Hematopoietic multipotent progenitor cell (in vitro differentiated cells): ENCODE measurements at regions not wholly inside any gene's neighbourhood (a gene's known extent, or its start where the extent isn't known, plus 50 kb on each side); places are given as distances from the start of the nearest gene placed in this dataset.

Experiments used
- DNase-seq, 3 donors: peaks; one replicate each; pipeline ENCODE4 v3.0.0-alpha.2; 2011 to 2015; ENCODE audit warnings: low read depth in 2 of 3, low spot score in 2 of 3

DNA sequence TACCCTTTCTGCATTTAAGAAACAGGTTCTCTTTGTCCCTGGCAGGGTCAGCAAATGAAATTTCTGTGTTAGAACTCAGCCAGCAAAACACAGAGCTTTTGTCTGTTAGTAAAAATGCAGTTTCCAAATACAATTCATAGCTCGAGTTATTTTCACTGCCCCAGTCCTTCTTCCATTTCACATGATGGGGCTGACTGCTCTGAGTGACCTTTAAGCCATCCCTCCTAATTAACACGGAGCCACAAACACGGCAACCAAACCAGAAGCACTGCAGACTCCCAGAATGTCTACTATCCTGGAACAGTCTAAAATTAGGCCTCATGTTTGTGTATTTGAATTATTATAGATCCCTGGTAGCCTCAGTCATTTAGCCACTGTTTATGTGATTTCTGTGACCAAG, 99.1 kb upstream of the RGS4 start:
- no peak for DNase-seq

- DNase-seq = no peak
These were observed 102.5 kb upstream of the RGS4 start for GRCh38 chr1:162966613-162967012.

- DNase-seq = no peak
These were observed 103.9 kb upstream of the CCDC190 start for GRCh38 chr1:162964901-162965300.

- DNase-seq = no peak
These were observed 95.9 kb upstream of the CCDC190 start for GRCh38 chr1:162956922-162957321.

DNA sequence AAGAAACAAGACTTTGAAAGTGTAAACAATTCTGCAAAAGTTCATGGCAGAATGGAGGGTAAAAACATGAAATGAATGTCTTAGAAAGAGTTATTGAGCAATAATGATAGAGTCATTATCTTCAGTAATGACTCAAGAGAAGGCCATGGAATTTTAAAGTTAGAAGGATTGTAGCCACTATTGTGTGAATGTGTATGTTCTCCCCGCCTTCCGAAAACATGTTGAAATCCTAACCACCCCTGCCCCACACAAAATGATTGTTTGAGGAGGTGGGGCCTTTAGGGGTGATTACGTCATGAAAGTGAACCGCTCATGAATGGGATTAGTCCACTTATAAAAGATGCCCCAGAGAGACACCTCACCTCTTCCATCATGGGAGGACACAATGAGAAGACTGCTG, 93.8 kb upstream of the CCDC190 start:
- no peak for DNase-seq

DNA sequence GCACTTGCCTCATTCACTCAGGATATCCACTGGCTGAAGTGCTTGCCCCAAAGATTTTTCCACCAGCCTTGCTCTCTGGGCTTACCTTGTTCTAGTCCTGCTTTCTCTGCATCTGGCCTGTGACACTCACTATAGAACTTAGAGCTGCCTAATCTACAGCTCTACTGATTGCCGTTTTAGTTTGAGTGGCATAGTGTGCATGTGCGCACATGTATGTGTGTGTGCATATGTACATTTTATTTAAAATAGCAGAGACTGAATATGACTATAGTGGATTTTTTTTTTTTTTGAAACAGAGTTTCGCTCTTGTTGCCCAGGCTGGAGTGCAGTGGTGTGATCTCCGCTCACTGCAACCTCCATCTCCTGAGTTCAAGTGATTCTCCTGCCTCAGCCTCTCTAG, 92.0 kb upstream of the CCDC190 start:
- DNase-seq = no peak

- DNase-seq = no peak
These were observed 90.8 kb upstream of the CCDC190 start for GRCh38 chr1:162951553-162952315.

GRCh38 chr1:162950187-162950586, 89.2 kb upstream of the CCDC190 start:
- no peak for DNase-seq

- DNase-seq = no peak
These were observed 85.7 kb upstream of the CCDC190 start for GRCh38 chr1:162946701-162947100.

DNA sequence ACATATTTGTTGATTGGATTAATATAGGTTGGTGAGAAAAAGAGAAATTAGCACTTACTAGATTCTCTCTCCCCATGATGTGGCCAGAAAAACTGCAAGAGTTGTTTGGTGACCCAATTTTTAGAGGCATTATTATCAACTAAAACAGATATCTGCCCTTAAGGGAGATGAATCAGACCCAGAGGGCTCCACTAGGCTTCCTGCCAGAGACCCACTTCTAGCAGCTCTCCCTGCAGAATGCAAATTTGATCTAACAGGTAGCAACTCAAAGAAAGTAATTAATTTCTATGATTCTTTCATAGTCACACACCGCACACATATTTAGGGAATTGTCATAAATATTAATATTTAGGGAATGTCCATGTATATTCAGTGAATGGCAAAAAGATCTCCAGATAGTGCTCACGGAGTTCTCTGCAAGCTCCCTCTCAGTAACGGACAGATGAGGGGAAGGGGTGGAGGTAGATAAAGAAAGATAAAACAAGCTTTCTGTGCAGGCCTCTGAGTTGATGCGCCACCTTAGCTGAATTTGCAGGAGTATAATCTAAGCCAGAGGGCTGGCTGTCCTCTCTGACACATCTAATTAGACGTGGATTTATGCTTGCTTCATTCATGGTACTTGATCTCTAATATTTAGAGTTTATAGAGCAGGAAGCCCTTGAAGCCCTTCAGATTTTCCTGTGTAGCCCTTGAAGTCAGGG, 84.1 kb upstream of the CCDC190 start:
- no peak for DNase-seq

GRCh38 chr1:162943622-162944021, 82.6 kb upstream of the CCDC190 start:
- DNase-seq = no peak

DNA sequence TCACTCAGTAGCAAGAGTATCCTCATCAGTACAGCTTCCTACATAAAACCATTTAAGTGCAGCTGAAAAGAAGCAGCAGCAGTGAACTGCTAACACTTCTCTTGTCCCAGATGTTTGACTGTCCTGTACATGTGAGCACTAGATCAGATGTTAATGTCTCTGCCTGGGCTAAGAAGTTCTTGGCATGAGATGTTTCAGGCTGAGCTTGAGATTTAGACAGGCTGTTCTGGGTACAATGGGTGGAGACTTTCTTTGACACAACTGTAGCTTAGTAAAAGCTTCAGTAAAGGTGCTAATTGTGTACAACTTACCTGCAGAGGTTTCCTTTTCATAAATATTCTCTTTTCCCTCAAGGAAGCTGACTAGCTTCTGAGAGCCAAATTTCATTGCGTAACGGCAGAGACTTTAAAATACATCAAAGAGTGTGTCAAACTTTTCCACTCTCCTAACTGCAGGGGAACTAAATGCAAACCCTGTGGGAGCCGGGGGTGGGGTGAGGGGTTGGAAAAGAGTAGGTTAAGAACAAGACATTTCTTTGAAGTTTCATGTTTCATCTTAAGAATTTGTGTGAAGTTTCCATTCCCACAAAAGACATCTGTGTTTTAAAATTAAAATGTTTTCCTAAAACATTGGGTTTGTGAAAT, 82.1 kb upstream of the CCDC190 start:
- DNase-seq = no peak

DNA sequence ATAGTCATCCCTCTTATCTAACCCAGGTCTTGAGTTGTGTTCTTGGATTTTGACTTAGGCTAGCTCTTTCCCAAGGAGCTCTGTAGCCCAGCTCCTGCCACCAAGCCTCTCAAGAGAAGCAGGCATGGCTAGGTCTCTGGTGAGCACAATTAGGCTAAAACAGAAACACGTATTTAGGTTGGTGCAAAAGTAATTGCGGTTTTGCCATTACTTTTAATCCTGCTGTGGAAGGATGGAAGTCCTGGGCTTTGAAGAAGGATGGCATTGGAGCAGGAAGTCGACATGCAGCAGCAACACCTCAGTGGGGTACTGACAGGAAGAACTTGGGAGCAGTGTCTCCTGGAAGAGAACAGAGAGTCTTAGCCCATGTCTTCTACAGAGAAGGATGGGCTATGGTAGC, 80.0 kb upstream of the CCDC190 start:
- DNase-seq = no peak

DNA sequence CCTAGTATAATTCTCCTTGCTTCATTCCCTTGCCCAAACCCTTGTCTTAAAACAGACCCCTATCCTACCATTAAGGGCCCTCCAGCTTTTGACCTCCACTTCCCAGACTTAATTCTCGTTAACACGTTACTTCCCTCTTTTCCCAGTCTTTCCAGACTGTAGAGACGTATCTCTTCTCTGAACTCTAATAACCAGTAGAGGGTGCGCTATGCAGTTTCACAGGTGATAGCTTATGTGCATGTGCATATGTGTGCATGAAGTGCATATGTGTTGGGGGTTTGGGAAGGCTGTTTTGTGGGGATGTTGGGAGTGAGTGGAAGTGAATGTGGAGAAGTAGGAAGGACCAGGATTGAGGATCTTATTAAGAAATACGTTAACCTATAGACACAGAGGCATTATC, 78.1 kb upstream of the CCDC190 start:
- no peak for DNase-seq

DNA sequence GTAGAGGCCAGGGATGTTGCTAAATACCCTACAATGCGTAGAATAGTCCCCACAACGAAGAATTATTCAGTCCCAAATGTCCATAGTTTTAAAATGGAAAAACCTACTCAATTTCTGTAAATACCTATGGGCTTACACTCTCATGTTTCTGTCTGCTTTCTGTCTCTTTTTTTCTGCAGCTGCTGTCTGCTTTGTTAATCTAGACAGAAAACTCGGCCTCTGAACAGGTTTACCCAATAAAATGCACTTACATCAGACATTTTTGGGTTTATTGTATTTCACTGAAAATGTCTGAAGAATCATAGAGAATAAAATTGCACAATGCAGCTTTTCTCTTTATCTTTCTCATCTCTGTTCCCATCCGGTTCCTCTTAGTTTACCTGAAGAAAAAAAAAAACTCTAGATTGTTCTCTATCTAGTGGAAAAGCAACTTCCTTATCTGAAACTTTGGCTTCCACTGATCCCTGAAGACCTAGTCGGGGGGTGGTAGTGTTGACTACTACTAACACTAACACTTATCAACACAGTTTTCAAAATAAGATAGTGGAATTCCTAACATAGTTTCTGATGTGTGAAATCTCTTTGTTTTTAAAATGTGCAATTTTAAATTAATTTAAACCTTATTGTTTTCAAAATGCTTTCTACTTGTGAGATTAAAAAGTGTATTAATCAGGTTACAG, 76.9 kb upstream of the CCDC190 start:
- DNase-seq = no peak

DNA sequence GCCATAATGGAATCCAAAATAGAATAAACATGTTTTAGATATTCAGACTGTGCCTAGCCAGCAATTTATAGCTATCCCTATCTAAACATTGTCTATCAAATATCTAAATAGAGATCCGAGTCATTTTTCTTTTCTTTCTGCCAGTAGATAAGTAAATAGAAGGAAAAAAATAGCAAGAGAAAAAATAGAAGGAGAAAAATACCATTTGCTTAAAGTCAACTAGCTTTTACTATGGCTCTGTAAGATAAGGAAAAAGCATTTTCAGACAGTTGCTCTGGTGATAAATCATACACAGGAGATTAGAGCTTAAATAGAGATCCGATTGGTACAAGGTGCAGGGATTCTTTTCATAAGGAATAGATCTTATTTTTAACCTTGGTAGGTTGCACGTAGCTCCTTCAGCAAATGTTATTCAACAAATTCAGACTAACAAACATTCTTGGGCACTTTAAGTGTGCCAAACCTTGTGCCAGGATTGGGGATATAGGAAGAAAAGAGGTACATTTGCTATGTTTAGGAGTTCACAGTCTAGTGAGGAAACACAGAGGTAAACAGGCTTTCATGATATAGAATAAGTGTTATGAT, 70.1 kb upstream of the CCDC190 start:
- DNase-seq = no peak

GRCh38 chr1:162930532-162930931, 69.6 kb upstream of the CCDC190 start:
- DNase-seq = no peak

DNA sequence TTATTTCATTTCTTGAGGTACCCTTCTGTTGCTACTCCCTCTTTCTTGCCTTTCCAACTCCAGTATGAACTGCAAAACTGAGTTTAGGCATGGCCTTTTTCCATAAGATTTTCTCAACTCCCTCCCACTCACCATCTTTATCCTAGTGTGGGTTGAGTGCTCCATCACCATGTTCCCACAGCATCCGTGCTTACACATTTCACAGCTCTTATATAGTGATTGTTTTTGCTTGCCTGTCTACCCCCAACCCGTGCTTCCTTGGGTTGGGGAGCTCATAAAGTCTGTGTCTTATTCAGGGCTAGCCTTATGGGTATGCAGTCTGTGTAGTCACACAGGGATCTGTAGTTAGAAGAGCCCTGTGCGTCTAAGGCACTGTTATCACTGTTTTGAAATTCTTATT, 68.2 kb upstream of the CCDC190 start:
- DNase-seq = no peak

DNA sequence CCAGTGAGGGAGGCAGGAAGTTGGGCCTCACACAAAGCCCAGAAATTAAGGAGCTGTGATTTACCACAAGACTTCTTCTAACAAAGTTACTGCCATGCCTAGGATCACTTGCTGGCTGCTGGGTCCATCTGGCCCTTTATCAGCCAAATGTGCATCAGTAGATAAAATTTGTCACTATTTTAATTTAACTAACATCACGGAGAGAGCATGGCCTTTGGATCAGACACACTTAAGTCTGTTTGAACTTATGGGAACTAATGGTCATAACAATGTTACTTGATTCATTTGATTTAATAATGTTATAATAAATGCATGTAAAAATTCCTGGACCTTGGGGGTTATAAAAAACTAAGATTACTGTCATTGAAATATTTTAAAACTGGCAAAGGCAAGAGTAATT, 67.2 kb upstream of the CCDC190 start:
- no peak for DNase-seq

DNA sequence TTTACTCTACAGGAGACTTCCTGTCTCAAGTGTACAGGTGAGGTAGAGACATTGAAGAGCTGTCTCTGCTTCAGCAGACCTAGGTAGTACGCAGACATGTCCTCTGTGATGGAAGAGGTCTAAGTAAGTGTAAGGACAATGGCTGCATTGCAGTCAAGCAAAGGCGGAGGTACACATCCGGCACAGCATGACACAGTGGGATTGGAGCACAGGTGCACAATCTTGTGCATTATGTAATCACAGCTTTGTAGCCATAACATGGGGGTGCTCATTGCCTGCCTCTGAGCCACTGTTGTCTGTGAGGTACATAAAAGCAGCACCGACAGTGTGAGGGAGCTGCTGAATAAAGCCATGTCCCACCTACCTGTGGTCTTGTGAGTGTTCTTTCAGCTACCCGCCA, 66.4 kb upstream of the CCDC190 start:
- DNase-seq = no peak

DNA sequence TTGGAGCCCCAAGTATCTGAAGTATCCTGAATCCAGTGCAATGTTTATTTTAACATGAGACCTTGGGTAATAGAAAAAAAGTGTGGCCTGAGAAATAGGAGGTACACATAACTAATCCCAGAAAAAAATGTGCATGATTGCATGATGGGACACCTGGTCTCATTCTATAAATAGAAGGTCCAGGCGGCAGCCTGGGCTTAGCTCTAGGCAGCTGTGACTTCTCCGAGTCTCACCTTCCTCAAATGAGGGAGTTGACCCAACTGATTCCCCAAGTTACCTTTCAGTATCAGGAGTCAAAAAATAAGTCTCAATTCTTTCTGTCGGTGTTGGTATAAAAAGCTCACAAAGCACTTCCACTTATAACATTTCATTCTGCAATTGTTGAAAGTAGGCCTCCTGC, 65.9 kb upstream of the CCDC190 start:
- DNase-seq = no peak
